ENCODE measurements at regions not wholly inside any gene's neighbourhood (a gene's known extent, or its start where the extent isn't known, plus 50 kb on each side); places are given as distances from the start of the nearest gene placed in this dataset.
A peak's percentile ranks its signal among the peaks of the same experiment; 100 is the strongest.

DNA sequence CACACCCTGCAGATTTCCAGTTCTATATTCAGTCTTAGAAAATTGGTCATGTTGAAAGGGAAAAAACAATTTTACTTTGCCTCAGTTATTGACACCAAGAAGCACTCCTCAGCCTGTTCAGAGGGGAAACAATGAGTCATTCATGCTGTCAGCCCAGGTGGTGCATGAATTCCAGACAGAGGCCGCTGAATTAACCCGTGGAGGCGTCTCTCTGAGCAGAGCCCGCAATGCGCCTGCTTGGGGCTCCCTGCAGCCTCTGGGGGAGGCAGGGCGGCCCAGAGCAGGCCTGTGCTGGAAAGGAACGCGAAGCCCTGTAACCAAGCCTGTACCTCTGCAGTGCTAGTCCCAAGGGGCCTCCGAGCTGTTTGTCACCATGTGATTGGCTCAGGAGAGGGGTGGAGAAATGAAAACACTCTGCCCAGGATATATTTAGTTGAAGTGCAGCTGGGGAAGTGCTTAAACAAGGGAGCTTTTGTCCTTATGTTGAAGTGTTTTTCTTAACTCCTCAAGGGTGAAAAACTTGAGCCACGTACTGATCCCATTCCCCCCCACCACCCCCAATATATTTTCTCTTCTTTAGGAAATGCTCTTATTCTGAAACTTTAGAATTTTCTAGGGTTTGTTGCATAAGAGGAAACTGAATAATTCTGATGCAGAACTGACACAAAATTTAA, 68.3 kb upstream of the CHD2 start (continued):
- TF ChIP-seq, protein P1, sequence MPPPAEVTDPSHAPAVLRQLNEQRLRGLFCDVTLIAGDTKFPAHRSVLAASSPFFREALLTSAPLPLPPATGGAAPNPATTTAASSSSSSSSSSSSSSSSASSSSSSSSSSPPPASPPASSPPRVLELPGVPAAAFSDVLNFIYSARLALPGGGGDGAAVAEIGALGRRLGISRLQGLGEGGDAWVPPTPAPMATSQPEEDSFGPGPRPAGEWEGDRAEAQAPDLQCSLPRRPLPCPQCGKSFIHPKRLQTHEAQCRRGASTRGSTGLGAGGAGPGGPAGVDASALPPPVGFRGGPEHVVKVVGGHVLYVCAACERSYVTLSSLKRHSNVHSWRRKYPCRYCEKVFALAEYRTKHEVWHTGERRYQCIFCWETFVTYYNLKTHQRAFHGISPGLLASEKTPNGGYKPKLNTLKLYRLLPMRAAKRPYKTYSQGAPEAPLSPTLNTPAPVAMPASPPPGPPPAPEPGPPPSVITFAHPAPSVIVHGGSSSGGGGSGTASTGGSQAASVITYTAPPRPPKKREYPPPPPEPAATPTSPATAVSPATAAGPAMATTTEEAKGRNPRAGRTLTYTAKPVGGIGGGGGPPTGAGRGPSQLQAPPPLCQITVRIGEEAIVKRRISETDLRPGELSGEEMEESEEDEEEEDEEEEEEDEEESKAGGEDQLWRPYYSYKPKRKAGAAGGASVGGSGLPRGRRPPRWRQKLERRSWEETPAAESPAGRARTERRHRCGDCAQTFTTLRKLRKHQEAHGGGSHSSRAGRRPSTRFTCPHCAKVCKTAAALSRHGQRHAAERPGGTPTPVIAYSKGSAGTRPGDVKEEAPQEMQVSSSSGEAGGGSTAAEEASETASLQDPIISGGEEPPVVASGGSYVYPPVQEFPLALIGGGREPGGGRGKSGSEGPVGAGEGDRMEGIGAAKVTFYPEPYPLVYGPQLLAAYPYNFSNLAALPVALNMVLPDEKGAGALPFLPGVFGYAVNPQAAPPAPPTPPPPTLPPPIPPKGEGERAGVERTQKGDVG (CRISPR knock-in tag; IDR thresholded peaks at IDR 0.05), result no peak
- TF ChIP-seq PML (IDR thresholded peaks at IDR 0.05; ENCODE audit: low read length), result peak; percentile 95
- TF ChIP-seq MYC (IDR thresholded peaks at IDR 0.05; ENCODE audit: insufficient read depth, insufficient read length, insufficient replicate concordance, low read length, severe bottlenecking), result no peak
- no peak for TF ChIP-seq KDM1A (IDR thresholded peaks at IDR 0.05; ENCODE audit: borderline replicate concordance)
- no peak for TF ChIP-seq NFXL1 (IDR thresholded peaks at IDR 0.05; ENCODE audit: borderline replicate concordance)
- TF ChIP-seq IKZF2 (IDR thresholded peaks at IDR 0.05), result peak; percentile 90 to 91
- TF ChIP-seq CREB1 (IDR thresholded peaks at IDR 0.05; ENCODE audit: low read depth), result peak; percentile 65
- peak; percentile 67; the same call in 1 of the 2 replicates for TF ChIP-seq RUNX3 (IDR thresholded peaks at IDR 0.05; ENCODE audit: low read length)
- TF ChIP-seq EGR1 (IDR thresholded peaks at IDR 0.05; ENCODE audit: borderline replicate concordance in 1 of 2, low read depth in 2 of 2, low read length in 2 of 2), result no peak; a peak in 1 of 3 replicates
- peak; percentile 81 for TF ChIP-seq FOXM1 (IDR thresholded peaks at IDR 0.05; ENCODE audit: low read depth, low read length)
- TF ChIP-seq, protein P2, sequence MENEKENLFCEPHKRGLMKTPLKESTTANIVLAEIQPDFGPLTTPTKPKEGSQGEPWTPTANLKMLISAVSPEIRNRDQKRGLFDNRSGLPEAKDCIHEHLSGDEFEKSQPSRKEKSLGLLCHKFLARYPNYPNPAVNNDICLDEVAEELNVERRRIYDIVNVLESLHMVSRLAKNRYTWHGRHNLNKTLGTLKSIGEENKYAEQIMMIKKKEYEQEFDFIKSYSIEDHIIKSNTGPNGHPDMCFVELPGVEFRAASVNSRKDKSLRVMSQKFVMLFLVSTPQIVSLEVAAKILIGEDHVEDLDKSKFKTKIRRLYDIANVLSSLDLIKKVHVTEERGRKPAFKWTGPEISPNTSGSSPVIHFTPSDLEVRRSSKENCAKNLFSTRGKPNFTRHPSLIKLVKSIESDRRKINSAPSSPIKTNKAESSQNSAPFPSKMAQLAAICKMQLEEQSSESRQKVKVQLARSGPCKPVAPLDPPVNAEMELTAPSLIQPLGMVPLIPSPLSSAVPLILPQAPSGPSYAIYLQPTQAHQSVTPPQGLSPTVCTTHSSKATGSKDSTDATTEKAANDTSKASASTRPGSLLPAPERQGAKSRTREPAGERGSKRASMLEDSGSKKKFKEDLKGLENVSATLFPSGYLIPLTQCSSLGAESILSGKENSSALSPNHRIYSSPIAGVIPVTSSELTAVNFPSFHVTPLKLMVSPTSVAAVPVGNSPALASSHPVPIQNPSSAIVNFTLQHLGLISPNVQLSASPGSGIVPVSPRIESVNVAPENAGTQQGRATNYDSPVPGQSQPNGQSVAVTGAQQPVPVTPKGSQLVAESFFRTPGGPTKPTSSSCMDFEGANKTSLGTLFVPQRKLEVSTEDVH (IDR thresholded peaks at IDR 0.05; ENCODE audit: low read depth, partially characterized antibody), result no peak
- TF ChIP-seq TCF3 (IDR thresholded peaks at IDR 0.05; ENCODE audit: borderline replicate concordance, insufficient read depth, low read depth, low read length), result no peak; the same call in 1 of the 2 replicates
- TF ChIP-seq RAD51 (IDR thresholded peaks at IDR 0.05), result no peak; the same call in 1 of the 2 replicates
- TF ChIP-seq MEF2A (IDR thresholded peaks at IDR 0.05; ENCODE audit: insufficient read depth, low read depth, low read length), result peak; percentile 54; the same call in 1 of the 2 replicates
- TF ChIP-seq SREBF2 (IDR thresholded peaks at IDR 0.05; ENCODE audit: low read length), result peak; percentile 64
- no peak for TF ChIP-seq SUPT20H (IDR thresholded peaks at IDR 0.05; ENCODE audit: borderline replicate concordance, control insufficient read depth, low read depth, low read length)
- TF ChIP-seq KLF5 (IDR thresholded peaks at IDR 0.05; ENCODE audit: partially characterized antibody), result peak; percentile 78
- peak; percentile 46; the same call in 1 of the 2 replicates for TF ChIP-seq YY1 (IDR thresholded peaks at IDR 0.05; ENCODE audit: low read depth, low read length)
- TF ChIP-seq SMC3 (IDR thresholded peaks at IDR 0.05; ENCODE audit: borderline replicate concordance, low read length), result peak; percentile 17; the same call in 1 of the 2 replicates
- TF ChIP-seq PAX8 (IDR thresholded peaks at IDR 0.05), result peak; percentile 66; the same call in 1 of the 2 replicates
- TF ChIP-seq BACH1 (IDR thresholded peaks at IDR 0.05; ENCODE audit: borderline replicate concordance), result peak; percentile 74; the same call in 1 of the 2 replicates
- no peak for TF ChIP-seq CBX3 (IDR thresholded peaks at IDR 0.05; ENCODE audit: borderline replicate concordance, low read depth)
- no peak for TF ChIP-seq BMI1 (IDR thresholded peaks at IDR 0.05; ENCODE audit: borderline replicate concordance)
- TF ChIP-seq, protein P3, sequence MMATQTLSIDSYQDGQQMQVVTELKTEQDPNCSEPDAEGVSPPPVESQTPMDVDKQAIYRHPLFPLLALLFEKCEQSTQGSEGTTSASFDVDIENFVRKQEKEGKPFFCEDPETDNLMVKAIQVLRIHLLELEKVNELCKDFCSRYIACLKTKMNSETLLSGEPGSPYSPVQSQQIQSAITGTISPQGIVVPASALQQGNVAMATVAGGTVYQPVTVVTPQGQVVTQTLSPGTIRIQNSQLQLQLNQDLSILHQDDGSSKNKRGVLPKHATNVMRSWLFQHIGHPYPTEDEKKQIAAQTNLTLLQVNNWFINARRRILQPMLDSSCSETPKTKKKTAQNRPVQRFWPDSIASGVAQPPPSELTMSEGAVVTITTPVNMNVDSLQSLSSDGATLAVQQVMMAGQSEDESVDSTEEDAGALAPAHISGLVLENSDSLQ (IDR thresholded peaks at IDR 0.05), result peak; percentile 84
- TF ChIP-seq POU2F2 (IDR thresholded peaks at IDR 0.05; ENCODE audit: borderline replicate concordance, low read depth, low read length), result no peak
